HUES6 (cell line): ENCODE measurements at regions not wholly inside any gene's neighbourhood (a gene's known extent, or its start where the extent isn't known, plus 50 kb on each side); places are given as distances from the start of the nearest gene placed in this dataset.
"Not testable (repeated sequence)": the region's sequence is repeated elsewhere in the genome, so short reads cannot be mapped to it uniquely, and the experiment has no call there.

Experiments
- H3K27ac ChIP-seq: 2 replicates; pipeline ENCODE4 v1.7.0; 2013; ENCODE audit warnings: low read depth, mild to moderate bottlenecking, low read length, inconsistent platforms
- H3K27me3 ChIP-seq: 2 replicates; pipeline ENCODE4 v1.6.1; 2013; ENCODE audit warnings: low read length; ENCODE audit not compliant: control insufficient read depth, insufficient read depth
- H3K36me3 ChIP-seq: 2 replicates; pipeline ENCODE4 v1.6.1; 2013; ENCODE audit warnings: low read length; ENCODE audit not compliant: control insufficient read depth, insufficient read depth
- H3K4me1 ChIP-seq: 2 replicates; pipeline ENCODE4 v1.6.1; 2013; ENCODE audit warnings: low read length; ENCODE audit not compliant: control insufficient read depth, insufficient read depth
- H3K4me3 ChIP-seq: 2 replicates; pipeline ENCODE4 v1.5.1; 2013; ENCODE audit warnings: low read depth, low read length
- H3K9ac ChIP-seq: one replicate; pipeline ENCODE4 v1.6.1; 2013; ENCODE audit warnings: mild to moderate bottlenecking, low read length
- H3K9me3 ChIP-seq: 2 replicates; pipeline ENCODE4 v1.6.1; 2013; ENCODE audit warnings: low read depth, low read length; ENCODE audit not compliant: control insufficient read depth, insufficient read depth

GRCh38 chr1:82390627-82391026 lies 589.9 kb downstream of the ADGRL2 start:
- H3K27me3 ChIP-seq = no peaks in the 10 kb centered on the region
- no peak overlapping the region for H3K4me3 ChIP-seq
- H3K36me3 ChIP-seq = no peaks in the 10 kb centered on the region
- no peak overlapping the region for H3K9ac ChIP-seq
- no peaks in the 10 kb centered on the region for H3K9me3 ChIP-seq
- H3K4me1 ChIP-seq = no peaks in the 10 kb centered on the region
- H3K27ac ChIP-seq = no peak overlapping the region

GRCh38 chr1:82388679-82389078 lies 587.9 kb downstream of the ADGRL2 start:
- Histone ChIP-seq H3K9me3 (no peaks in the 10 kb centered on the region), H3K27ac (no peak overlapping the region), H3K36me3 (no peaks in the 10 kb centered on the region), H3K9ac (no peak overlapping the region), H3K27me3 (no peaks in the 10 kb centered on the region), H3K4me1 (no peaks in the 10 kb centered on the region), H3K4me3 (no peak overlapping the region)

- no peak overlapping the region for H3K9ac ChIP-seq
- no peaks in the 10 kb centered on the region for H3K9me3 ChIP-seq
- no peak overlapping the region for H3K4me3 ChIP-seq
- no peak overlapping the region for H3K27ac ChIP-seq
- no peaks in the 10 kb centered on the region for H3K36me3 ChIP-seq
- no peaks in the 10 kb centered on the region for H3K27me3 ChIP-seq
- H3K4me1 ChIP-seq = no peaks in the 10 kb centered on the region
Observed at GRCh38 chr1:82387012-82387366, 586.3 kb downstream of the ADGRL2 start.

DNA sequence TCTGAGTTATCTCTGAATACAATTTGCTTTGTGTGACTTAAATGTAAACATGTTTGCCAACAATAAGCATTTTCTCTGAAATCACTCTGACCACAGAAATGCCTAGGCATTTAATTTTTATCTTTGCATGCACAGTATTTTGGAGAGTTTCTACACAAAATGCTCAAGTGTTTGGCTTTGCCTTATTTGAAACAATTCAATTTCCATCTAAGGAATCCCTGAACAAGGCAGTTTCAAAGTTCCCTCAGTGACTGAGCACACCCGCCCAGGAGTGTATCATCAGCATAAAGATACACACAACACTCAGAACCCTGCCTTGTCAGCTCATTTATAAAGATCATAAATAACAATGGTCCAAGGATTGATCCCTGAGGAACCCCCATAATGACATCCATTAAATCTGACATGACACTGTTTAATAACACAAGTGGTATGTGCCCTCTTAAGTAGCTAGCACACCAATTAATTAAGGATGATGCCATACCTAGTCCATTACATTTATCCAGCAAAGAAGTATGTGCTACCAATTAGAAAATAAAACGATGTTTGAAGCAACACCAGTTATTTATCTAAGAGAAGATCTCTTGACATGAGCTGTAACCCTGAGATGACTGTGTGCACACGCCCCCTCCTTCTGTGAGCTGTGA lies 585.8 kb downstream of the ADGRL2 start:
- no peak overlapping the region for H3K4me3 ChIP-seq
- H3K27ac ChIP-seq = no peak overlapping the region
- H3K36me3 ChIP-seq = no peaks in the 10 kb centered on the region
- no peaks in the 10 kb centered on the region for H3K27me3 ChIP-seq
- no peaks in the 10 kb centered on the region for H3K4me1 ChIP-seq
- no peaks in the 10 kb centered on the region for H3K9me3 ChIP-seq
- no peak overlapping the region for H3K9ac ChIP-seq

DNA sequence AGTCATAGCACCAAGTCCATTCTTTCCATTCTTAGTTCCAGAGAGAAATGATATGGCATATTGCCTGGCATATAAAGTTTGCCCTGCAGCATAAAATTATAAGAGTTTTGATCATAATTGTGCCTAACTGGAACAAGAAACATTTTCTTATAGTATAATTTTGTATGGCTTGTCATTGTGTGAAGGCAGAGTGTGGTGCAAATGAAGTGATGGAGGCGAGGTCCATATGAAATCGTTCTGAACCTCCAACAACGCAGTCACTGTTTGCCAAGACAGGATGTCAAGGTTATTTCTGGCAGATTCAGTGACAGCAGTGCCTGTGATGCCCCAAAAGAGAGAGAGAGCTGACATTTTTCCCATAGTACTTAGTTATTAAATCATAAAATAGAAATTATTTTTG lies 584.0 kb downstream of the ADGRL2 start:
- no peaks in the 10 kb centered on the region for H3K36me3 ChIP-seq
- no peak overlapping the region for H3K27ac ChIP-seq
- no peaks in the 10 kb centered on the region for H3K4me1 ChIP-seq
- no peaks in the 10 kb centered on the region for H3K9me3 ChIP-seq
- H3K9ac ChIP-seq = no peak overlapping the region
- H3K27me3 ChIP-seq = no peaks in the 10 kb centered on the region
- H3K4me3 ChIP-seq = no peak overlapping the region

- no peak overlapping the region for H3K4me3 ChIP-seq
- H3K36me3 ChIP-seq = no peaks in the 10 kb centered on the region
- H3K27me3 ChIP-seq = no peaks in the 10 kb centered on the region
- no peak overlapping the region for H3K27ac ChIP-seq
- H3K4me1 ChIP-seq = no peaks in the 10 kb centered on the region
- H3K9ac ChIP-seq = no peak overlapping the region
- no peaks in the 10 kb centered on the region for H3K9me3 ChIP-seq
Observed at GRCh38 chr1:82377201-82377884, 576.6 kb downstream of the ADGRL2 start.

GRCh38 chr1:82373710-82374109 lies 573.0 kb downstream of the ADGRL2 start:
- H3K27ac ChIP-seq = no peak overlapping the region
- H3K36me3 ChIP-seq = no peaks in the 10 kb centered on the region
- no peaks in the 10 kb centered on the region for H3K27me3 ChIP-seq
- no peaks in the 10 kb centered on the region for H3K4me1 ChIP-seq
- no peak overlapping the region for H3K4me3 ChIP-seq
- H3K9me3 ChIP-seq = no peaks in the 10 kb centered on the region
- H3K9ac ChIP-seq = no peak overlapping the region

GRCh38 chr1:82371844-82372498 lies 571.2 kb downstream of the ADGRL2 start:
- Histone ChIP-seq H3K27me3 (no peaks in the 10 kb centered on the region), H3K9ac (no peak overlapping the region), H3K9me3 (no peaks in the 10 kb centered on the region), H3K4me3 (no peak overlapping the region), H3K36me3 (no peaks in the 10 kb centered on the region), H3K4me1 (no peaks in the 10 kb centered on the region), H3K27ac (no peak overlapping the region)

DNA sequence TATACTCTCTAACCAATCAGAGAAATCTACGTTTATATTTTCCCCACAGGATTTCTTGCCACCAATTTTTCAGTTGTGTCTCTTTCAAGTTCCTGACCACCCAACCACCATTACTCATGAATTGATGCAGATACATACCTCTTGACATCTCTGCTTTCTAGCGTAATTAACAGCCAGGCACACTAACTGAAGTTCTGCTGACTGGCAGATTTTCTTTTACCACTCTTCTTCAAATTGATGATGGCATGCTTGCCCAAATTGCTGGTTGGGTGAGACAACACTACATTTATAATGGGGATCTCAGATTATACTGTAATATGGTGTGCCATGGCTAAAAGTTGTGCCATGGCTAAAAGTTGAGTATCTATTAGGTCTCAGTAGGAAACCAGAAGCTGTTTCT lies 566.7 kb downstream of the ADGRL2 start:
- Histone ChIP-seq H3K27ac (no peak overlapping the region), H3K4me3 (no peak overlapping the region), H3K36me3 (no peaks in the 10 kb centered on the region), H3K27me3 (no peaks in the 10 kb centered on the region), H3K9ac (no peak overlapping the region), H3K9me3 (no peaks in the 10 kb centered on the region), H3K4me1 (no peaks in the 10 kb centered on the region)

GRCh38 chr1:82366689-82367088 lies 566.0 kb downstream of the ADGRL2 start:
- no peak overlapping the region for H3K9ac ChIP-seq
- H3K27ac ChIP-seq = no peak overlapping the region
- H3K9me3 ChIP-seq = no peaks in the 10 kb centered on the region
- H3K27me3 ChIP-seq = no peaks in the 10 kb centered on the region
- H3K36me3 ChIP-seq = no peaks in the 10 kb centered on the region
- H3K4me1 ChIP-seq = 0 out of 2 replicates have a peak, but pooled peaks cover 1% of the 10 kb centered on the region
- H3K4me3 ChIP-seq = no peak overlapping the region

DNA sequence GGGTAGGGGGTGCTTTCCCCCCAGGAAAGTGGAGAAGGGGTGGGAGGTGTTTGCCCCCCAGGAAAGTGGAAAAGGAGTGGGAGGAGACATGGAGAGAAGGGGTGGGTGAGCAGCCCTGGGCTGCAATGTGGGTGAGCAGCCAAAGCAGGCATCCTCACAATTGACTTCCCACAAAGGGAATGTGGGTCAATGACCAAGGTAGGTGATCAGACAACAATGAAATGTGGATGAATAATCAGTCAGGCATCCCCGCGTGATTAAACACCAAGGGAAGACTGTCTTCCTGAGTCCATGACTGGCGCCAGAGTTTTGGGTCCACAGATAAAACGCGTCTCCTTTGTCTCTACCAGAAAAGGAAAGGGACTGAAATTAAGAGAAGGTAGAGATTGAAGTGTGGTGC lies 558.8 kb downstream of the ADGRL2 start:
- not testable (repeated sequence) for H3K9ac ChIP-seq, H3K9me3 ChIP-seq, H3K36me3 ChIP-seq, H3K4me3 ChIP-seq, H3K27me3 ChIP-seq, H3K27ac ChIP-seq
- H3K4me1 ChIP-seq = 0 out of 2 replicates have a peak, but pooled peaks cover 10% of the 10 kb centered on the region
